Stimulated activated CD4-positive, alpha-beta T cell treated with anti-CD3 and anti-CD28 coated beads, Interleukin-15, amount 100 ng/mL, for 48 hours (primary cell): ENCODE measurements at regions not wholly inside any gene's neighbourhood (a gene's known extent, or its start where the extent isn't known, plus 50 kb on each side); places are given as distances from the start of the nearest gene placed in this dataset.
A peak's percentile ranks its signal among the peaks of the same experiment; 100 is the strongest.

Source experiments
- DNase-seq, 2 donors: peaks; one replicate each; pipeline ENCODE4 v3.0.0-alpha.2; 2020; ENCODE audit warnings: low read depth in 2 of 2

- no peak for DNase-seq
Measured at GRCh38 chr11:128262463-128263345, 324.7 kb downstream of the ETS1 start.

GRCh38 chr11:128261011-128261421 is 326.3 kb downstream of the ETS1 start:
- no peak for DNase-seq

GRCh38 chr11:128260398-128260797 is 327.0 kb downstream of the ETS1 start:
- no peak for DNase-seq

- no peak for DNase-seq
Measured at GRCh38 chr11:128259816-128260215, 327.5 kb downstream of the ETS1 start.

GRCh38 chr11:128254941-128255340 is 332.4 kb downstream of the ETS1 start:
- no peak for DNase-seq

- DNase-seq = no peak
Measured at GRCh38 chr11:128251140-128251539, 336.2 kb downstream of the ETS1 start.

GRCh38 chr11:128250482-128250881 is 336.9 kb downstream of the ETS1 start:
- no peak for DNase-seq

- no peak for DNase-seq
Measured at GRCh38 chr11:128246810-128247594, 340.4 kb downstream of the ETS1 start.

- DNase-seq = no peak
Measured at GRCh38 chr11:128246364-128246801, 341.0 kb downstream of the ETS1 start.

- DNase-seq = no peak
Measured at GRCh38 chr11:128244871-128245270, 342.5 kb downstream of the ETS1 start.

GRCh38 chr11:128242451-128242850 is 344.9 kb downstream of the ETS1 start:
- no peak for DNase-seq

- DNase-seq = no peak
Measured at GRCh38 chr11:128240546-128240945, 346.8 kb downstream of the ETS1 start.

GRCh38 chr11:128239306-128239705 is 348.1 kb downstream of the ETS1 start:
- no peak for DNase-seq

GRCh38 chr11:128238521-128239265 is 348.7 kb downstream of the ETS1 start:
- no peak for DNase-seq

GRCh38 chr11:128236506-128237498 is 350.6 kb downstream of the ETS1 start:
- no peak for DNase-seq

GRCh38 chr11:128235958-128236357 is 351.4 kb downstream of the ETS1 start:
- no peak for DNase-seq

- no peak for DNase-seq
Measured at GRCh38 chr11:128235426-128235825, 351.9 kb downstream of the ETS1 start.

- DNase-seq = no peak
Measured at GRCh38 chr11:128234143-128234542, 353.2 kb downstream of the ETS1 start.

GRCh38 chr11:128232588-128232987 is 354.8 kb downstream of the ETS1 start:
- peak; percentile 64 to 65 for DNase-seq

- DNase-seq = no peak
Measured at GRCh38 chr11:128231845-128232410, 355.4 kb downstream of the ETS1 start.
